Right renal pelvis (tissue), 4 donors: ENCODE measurements at regions not wholly inside any gene's neighbourhood (a gene's known extent, or its start where the extent isn't known, plus 50 kb on each side); places are given as distances from the start of the nearest gene placed in this dataset.

ENCODE experiments used
- DNase-seq, 4 donors: peaks; one replicate each; pipeline ENCODE4 v3.0.0-alpha.2; 2013; ENCODE audit warnings: low read depth in 4 of 4, low spot score in 3 of 4, missing footprints in 1 of 4

GRCh38 chr5:93279296-93279963, 301.6 kb downstream of the NR2F1-AS1 start:
- no peak for DNase-seq

DNA sequence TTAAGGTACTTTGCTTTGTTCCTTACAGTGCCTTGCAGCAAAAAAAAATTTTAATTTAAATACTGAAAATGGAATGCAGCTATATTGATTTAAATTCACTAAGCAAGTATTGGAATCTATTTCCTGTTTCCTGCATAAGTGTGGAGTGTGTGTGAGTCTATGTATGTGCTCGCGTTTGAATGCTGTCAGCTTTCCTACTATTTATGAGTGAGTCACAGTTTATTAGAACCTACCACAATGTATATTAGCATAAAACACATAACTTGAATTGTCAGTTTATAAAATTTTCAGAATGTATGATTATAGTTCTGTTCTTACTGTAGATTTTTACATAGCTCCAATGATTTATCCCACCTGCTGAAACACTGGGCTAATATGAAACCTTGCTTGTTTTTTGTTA, 302.1 kb downstream of the NR2F1-AS1 start:
- no peak for DNase-seq

DNA sequence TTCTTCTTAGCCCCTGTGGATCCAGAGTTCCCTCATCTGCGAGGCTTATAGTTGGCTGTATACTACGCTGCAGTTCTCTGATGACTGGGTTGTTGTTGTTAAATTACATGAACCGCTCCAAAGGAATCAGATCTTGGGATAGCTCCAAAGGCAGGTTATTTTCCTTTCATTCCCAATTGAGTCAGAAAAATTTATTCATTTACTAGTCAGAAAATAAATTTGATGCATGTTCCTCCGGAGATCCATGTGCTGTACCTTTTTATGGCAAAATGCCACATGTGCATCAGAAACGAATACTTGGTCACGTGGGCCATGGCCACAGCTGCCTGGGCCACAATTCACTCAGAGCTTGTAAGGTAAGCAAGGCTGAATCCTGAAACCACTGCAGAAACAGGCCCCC, 304.0 kb downstream of the NR2F1-AS1 start:
- DNase-seq: no peak

DNA sequence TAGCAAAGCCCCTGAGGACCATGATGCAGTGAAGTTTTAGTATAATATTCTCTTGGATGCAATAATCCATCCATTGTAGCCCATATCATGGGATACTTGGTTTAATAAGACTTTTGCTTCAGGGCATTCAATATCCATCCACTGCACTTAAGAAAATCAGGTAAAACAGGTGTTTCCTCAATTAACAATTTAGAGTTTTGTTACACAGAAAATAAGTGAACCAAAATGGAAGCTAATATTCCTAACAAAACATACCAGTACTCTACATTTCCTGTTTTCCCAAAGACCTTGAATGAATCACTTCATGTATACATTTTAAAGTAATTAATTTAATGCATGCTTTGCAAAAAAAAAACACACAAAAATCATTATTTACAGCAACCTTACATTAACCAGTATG, 305.6 kb downstream of the NR2F1-AS1 start:
- no peak for DNase-seq

DNA sequence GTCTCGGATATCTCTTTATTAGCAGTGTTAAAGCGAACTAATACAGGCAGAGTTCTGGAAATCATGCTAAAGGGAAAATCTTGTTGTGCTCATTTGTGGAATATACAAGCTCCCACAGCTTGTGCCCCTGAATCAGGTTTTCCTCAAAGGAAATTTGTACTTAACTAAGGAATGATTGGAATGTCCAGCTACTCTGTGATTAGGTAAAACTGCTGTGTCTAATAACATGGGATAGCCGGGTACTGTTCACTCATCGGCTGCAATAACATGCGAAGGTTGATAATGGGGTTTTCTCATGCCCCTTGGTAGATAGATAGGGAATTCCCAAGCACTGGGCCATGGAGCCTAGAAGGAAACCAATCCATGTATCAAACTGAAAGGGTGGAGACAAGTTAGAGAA, 306.7 kb downstream of the NR2F1-AS1 start:
- no peak for DNase-seq

DNA sequence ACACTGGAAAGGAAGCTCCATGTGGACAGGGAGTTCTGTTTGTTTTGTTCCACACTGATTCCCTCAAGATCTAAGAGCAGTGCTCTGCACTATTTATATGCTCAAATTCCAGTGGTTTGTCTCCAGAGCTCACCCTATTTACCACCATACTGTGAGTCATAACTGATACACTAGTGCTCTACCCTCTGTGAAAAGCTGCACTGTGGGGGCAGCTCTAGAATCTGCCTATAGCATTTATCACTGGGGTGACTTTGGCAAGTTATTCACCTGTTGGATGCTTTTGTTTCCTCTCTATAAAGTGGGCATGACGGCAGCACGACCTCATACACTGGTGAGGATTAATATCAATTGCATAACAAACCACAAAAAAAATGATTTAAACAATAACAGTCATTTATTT, 307.8 kb downstream of the NR2F1-AS1 start:
- no peak for DNase-seq

DNA sequence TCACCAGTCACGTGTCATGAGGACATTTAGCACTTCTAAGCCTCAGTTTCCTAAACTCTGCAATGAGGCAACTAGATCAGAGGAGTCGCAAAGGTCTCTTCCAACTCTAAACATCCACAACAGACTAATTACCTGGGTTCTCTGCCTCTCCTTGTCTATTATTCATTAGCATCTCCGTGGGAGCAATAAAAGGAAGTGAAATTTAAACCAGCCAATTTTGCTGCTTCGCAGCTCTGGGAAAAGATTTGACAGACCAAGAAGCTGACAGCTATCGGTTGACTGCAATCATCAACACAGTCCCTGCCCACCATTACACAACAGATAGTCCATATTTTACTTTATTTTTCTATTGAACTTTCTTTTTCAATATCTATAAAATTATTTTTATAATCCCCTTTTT, 308.9 kb downstream of the NR2F1-AS1 start:
- DNase-seq: no peak

GRCh38 chr5:93267736-93268135, 313.3 kb downstream of the NR2F1-AS1 start:
- no peak for DNase-seq

GRCh38 chr5:93267276-93267675, 313.7 kb downstream of the NR2F1-AS1 start:
- DNase-seq: no peak

GRCh38 chr5:93257616-93258015, 323.4 kb downstream of the NR2F1-AS1 start:
- DNase-seq: no peak

DNA sequence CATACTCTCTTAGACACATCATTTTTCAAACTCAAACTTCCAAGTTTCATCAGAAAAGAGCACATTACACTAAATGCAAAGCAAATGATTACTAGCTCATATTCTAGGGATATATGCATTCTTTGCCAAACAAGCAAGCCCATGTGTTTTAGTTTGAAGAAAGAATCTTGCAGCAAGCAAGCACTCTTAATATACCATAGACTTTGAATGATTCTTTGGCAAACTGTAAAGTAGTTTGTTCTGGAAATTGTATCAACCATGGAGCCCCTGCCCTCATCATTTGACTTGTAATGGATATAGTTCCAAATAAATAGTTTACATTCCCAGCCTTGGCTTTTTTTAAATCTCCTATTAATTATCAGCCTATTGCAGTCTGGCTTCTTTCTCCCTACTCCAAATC, 325.2 kb downstream of the NR2F1-AS1 start:
- no peak for DNase-seq

- no peak for DNase-seq
Measured at GRCh38 chr5:93252165-93252564, 328.9 kb downstream of the NR2F1-AS1 start.

DNA sequence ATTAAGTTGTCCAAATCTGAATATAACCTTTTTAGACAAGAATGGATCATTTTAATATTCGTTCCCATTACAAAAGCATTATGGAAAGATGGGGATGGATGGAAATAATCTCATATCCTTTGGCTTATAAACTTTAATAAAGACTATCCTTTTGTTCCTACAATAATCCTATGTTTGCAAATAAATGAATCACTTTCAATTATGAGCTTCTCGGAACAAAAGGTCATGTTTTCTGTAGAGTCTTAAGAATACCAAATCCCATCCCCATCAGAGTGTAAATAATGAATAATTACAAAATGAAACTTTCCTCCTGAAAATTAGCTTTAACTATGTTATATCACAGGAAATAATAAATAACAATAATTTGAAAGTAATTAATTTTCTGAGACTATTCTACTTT, 329.7 kb downstream of the NR2F1-AS1 start:
- no peak for DNase-seq

- peak in 1 of 4 donors; percentile 36 for DNase-seq
Measured at GRCh38 chr5:93250424-93250823, 330.6 kb downstream of the NR2F1-AS1 start.

DNA sequence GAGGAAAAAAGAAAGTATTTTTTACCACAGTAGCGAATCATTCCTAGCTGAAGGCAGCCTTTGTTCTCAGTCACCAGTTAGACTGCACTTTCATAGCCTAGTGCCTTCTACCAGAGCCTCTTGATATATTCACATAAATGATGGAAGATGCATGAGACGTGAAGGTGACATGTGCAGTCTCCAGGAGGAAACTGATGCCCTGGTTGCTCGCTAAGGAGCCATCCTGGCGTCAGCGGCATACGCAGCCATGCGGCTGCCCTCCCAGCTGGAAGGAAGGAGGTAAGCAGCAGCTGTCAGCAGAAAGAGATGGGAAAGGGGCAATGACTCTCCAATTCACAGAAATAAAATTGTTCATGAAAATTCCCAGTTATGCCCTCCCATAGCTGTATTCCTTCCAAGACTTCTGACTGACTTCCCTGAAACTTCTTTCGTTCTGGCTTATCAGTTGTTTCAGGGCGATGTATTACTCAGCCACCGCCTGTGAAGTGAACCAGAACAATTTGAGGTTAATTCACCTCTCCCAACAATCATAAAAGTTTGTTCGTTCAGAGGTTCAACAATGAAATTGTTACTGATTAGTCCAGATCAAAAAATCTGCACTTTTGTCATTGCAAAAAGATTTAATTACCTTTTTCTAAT, 331.2 kb downstream of the NR2F1-AS1 start:
- no peak for DNase-seq

DNA sequence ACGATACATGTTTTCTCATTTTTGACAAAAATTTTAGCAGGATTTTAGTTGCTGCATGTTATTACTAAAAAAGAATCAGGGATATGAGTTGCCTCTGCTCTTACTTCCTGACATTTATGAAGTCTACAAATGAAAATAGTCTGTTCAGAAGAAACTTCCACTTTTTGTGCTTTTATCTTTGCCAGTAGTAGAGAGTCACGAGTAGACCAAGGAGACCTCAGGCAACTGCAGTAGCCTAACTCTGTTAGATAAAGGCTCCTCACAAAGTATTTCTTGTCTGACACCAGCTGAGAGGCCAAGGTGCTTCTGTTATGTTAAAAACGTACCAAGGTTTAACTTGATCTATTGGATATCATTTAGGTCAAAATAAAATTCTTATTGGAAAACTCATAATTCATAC, 333.9 kb downstream of the NR2F1-AS1 start:
- DNase-seq: no peak

GRCh38 chr5:93246090-93246855, 334.7 kb downstream of the NR2F1-AS1 start:
- DNase-seq: peak in 2 of 4 donors; percentile 41 to 42

GRCh38 chr5:93245226-93245625, 335.8 kb downstream of the NR2F1-AS1 start:
- DNase-seq: no peak

DNA sequence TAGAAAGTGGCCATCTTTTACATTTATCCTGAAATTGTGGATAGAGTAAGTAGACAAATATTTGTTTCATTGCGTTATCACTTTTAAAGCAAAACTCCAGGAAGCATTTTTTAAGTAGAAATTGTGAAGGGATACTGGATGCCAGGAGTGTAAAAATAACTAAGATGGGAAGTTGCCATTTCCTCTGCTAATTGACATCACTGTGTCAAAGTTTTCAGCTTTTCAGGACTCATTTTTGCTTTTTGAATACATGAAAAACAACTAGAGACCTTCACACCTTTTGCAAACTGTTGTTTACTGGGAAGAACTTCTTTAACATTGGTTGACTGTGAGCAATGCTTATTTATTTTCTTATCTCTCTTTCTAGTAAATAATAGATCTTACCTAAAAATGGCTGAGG, 337.5 kb downstream of the NR2F1-AS1 start:
- no peak for DNase-seq

GRCh38 chr5:93240228-93240834, 340.7 kb downstream of the NR2F1-AS1 start:
- no peak for DNase-seq

- no peak for DNase-seq
Measured at GRCh38 chr5:93236807-93237421, 344.1 kb downstream of the NR2F1-AS1 start.
